GM23338 (cell line): ENCODE measurements at regions not wholly inside any gene's neighbourhood (a gene's known extent, or its start where the extent isn't known, plus 50 kb on each side); places are given as distances from the start of the nearest gene placed in this dataset.

Source experiments
- ATAC-seq: fragments of 200-7000 bp; cut with Tn5 transposase; 3 replicates; pipeline ENCODE4 v1.9.1; 2020
- DNase-seq: peaks from one replicate; pipeline ENCODE4 v3.0.0-alpha.2; 2015; ENCODE audit warnings: low spot score
- H2AFZ ChIP-seq: fragments of 200-600 bp; sonication (generic); 2 replicates; pipeline ENCODE4 v1.8.0; 2016; ENCODE audit warnings: antibody characterized with exemption, mild to moderate bottlenecking, moderate library complexity
- H3F3A ChIP-seq: fragments of 200-600 bp; sonication (generic); replicated peaks from 2 replicates; pipeline ENCODE4 v1.8.0; 2017; ENCODE audit warnings: antibody characterized with exemption, mixed run types, low read depth
- H3K27ac ChIP-seq: fragments of 200-600 bp; sonication (generic); 2 replicates; pipeline ENCODE4 v1.6.1; 2016; ENCODE audit warnings: low read depth
- H3K27me3 ChIP-seq: fragments of 200-600 bp; sonication (generic); 2 replicates; pipeline ENCODE4 v1.8.0; 2016; ENCODE audit warnings: mild to moderate bottlenecking, mixed run types, moderate library complexity; ENCODE audit not compliant: insufficient read depth
- H3K36me3 ChIP-seq: fragments of 200-600 bp; sonication (generic); 2 replicates; pipeline ENCODE4 v1.8.0; 2016; ENCODE audit warnings: mild to moderate bottlenecking; ENCODE audit not compliant: insufficient read depth
- H3K4me1 ChIP-seq: fragments of 200-600 bp; sonication (generic); 2 replicates; pipeline ENCODE4 v1.8.0; 2016; ENCODE audit warnings: mild to moderate bottlenecking, moderate library complexity; ENCODE audit not compliant: insufficient read depth
- H3K4me2 ChIP-seq: fragments of 200-600 bp; sonication (generic); 2 replicates; pipeline ENCODE4 v1.7.1; 2017; ENCODE audit warnings: mixed run types
- H3K4me3 ChIP-seq: fragments of 200-600 bp; sonication (generic); 2 replicates; pipeline ENCODE4 v1.6.1; 2016; ENCODE audit warnings: mixed run types
- H3K79me2 ChIP-seq: fragments of 200-600 bp; sonication (generic); replicated peaks from 2 replicates; pipeline ENCODE4 v1.8.0; 2017; ENCODE audit warnings: mild to moderate bottlenecking; ENCODE audit not compliant: insufficient read depth
- H3K9me2 ChIP-seq: fragments of 200-600 bp; sonication (generic); 2 replicates; pipeline ENCODE4 v1.8.0; 2017; ENCODE audit not compliant: insufficient read depth
- H4K20me1 ChIP-seq: fragments of 200-600 bp; sonication (generic); replicated peaks from 2 replicates; pipeline ENCODE4 v1.8.0; 2017; ENCODE audit warnings: mild to moderate bottlenecking; ENCODE audit not compliant: insufficient read depth
- H3K27ac Mint-ChIP-seq: 2 replicates; pipeline ENCODE4 v1.8.0; 2020; ENCODE audit warnings: inconsistent platforms, mild to moderate bottlenecking, moderate library complexity, mixed read lengths
- H3K27me3 Mint-ChIP-seq: 3 replicates; pipeline ENCODE4 v1.8.0; 2022; ENCODE audit warnings: low read depth, mild to moderate bottlenecking, moderate library complexity, mixed read lengths, inconsistent platforms; ENCODE audit not compliant: insufficient read depth, poor library complexity
- H3K36me3 Mint-ChIP-seq: 3 replicates; pipeline ENCODE4 v1.8.0; 2021; ENCODE audit warnings: low read depth, mild to moderate bottlenecking, inconsistent platforms, moderate library complexity, mixed read lengths
- H3K4me1 Mint-ChIP-seq: 3 replicates; pipeline ENCODE4 v1.8.0; 2020; ENCODE audit warnings: mild to moderate bottlenecking, inconsistent platforms, mixed read lengths
- H3K4me3 Mint-ChIP-seq: 3 replicates; pipeline ENCODE4 v1.8.0; 2021; ENCODE audit warnings: moderate library complexity, mild to moderate bottlenecking, inconsistent platforms, mixed read lengths
- H3K9me3 Mint-ChIP-seq: 3 replicates; pipeline ENCODE4 v1.8.0; 2020; ENCODE audit warnings: moderate library complexity, mild to moderate bottlenecking, inconsistent platforms, mixed read lengths
- CREB1 ChIP-seq: fragments of 250-450 bp; sonication (Bioruptor Pico); IDR thresholded peaks from 2 replicates; pipeline ENCODE4 v1.5.0; 2020; ENCODE audit warnings: low read depth, mild to moderate bottlenecking, moderate library complexity
- CTCF ChIP-seq, 2 experiments: fragments of 200-600 bp in 1 of 2; sonication (generic) in 1 of 2; conservative IDR thresholded peaks; 2 replicates each; pipeline versions ENCODE4 v1.5.1 to v1.6.1; 2016 to 2017; ENCODE audit warnings: antibody characterized with exemption in 2 of 2, low read depth in 2 of 2, mild to moderate bottlenecking in 2 of 2, moderate library complexity in 1 of 2
- ETS1 ChIP-seq: IDR thresholded peaks from 2 replicates; pipeline ENCODE4 v1.6.1; 2016; ENCODE audit warnings: antibody characterized with exemption
- EZH2phosphoT487 ChIP-seq: fragments of 200-600 bp; sonication (generic); IDR thresholded peaks from one replicate; pipeline ENCODE4 v1.8.1; 2018; ENCODE audit warnings: antibody characterized with exemption; ENCODE audit not compliant: unreplicated experiment
- NANOG ChIP-seq: IDR thresholded peaks from 2 replicates; pipeline ENCODE4 v1.6.1; 2016; ENCODE audit warnings: antibody characterized with exemption, borderline replicate concordance
- POLR2AphosphoS5 ChIP-seq: IDR thresholded peaks from 2 replicates; pipeline ENCODE4 v1.6.1; 2016; ENCODE audit warnings: antibody characterized with exemption, low read depth
- REST ChIP-seq: IDR thresholded peaks from one replicate; pipeline ENCODE4 v1.6.1; 2018; ENCODE audit warnings: antibody characterized with exemption; ENCODE audit not compliant: unreplicated experiment
- STAT1 ChIP-seq: IDR thresholded peaks from one replicate; pipeline ENCODE4 v1.6.1; 2016; ENCODE audit warnings: antibody characterized with exemption; ENCODE audit not compliant: unreplicated experiment
- ZNF114 ChIP-seq: fragments of 250-450 bp; sonication (Bioruptor Pico); IDR thresholded peaks from 2 replicates; pipeline ENCODE4 v1.5.0; 2020; ENCODE audit warnings: mild to moderate bottlenecking, moderate library complexity
- ZNF331 ChIP-seq: fragments of 250-450 bp; sonication (Bioruptor Pico); IDR thresholded peaks from 2 replicates; pipeline ENCODE4 v1.5.0; 2020; ENCODE audit warnings: low read depth, mild to moderate bottlenecking, moderate library complexity
- ZNF462 ChIP-seq: fragments of 250-450 bp; sonication (Bioruptor Pico); IDR thresholded peaks from 2 replicates; pipeline ENCODE4 v1.5.0; 2020; ENCODE audit warnings: mild to moderate bottlenecking, moderate library complexity

- Histone ChIP-seq H3K79me2 (no peaks in the 10 kb centered on the region), H3K27ac (no peak overlapping the region), H3K9me2 (peaks cover 4% of the 10 kb centered on the region; the same call in 1 of the 2 replicates), H3K4me2 (no peak overlapping the region), H3F3A (no peaks in the 10 kb centered on the region), H3K27me3 (no peaks in the 10 kb centered on the region), H4K20me1 (no peaks in the 10 kb centered on the region), H3K4me3 (no peak overlapping the region), H3K36me3 (no peaks in the 10 kb centered on the region), H2AFZ (no peak overlapping the region), H3K4me1 (no peaks in the 10 kb centered on the region)
- ATAC-seq (no peak), DNase-seq (no peak)
- Mint-ChIP-seq H3K9me3 (peaks cover 14% of the 10 kb centered on the region), H3K4me1 (no peaks in the 10 kb centered on the region; the same call in 2 of the 3 replicates), H3K27ac (no peak overlapping the region), H3K36me3 (peaks cover 9% of the 10 kb centered on the region), H3K27me3 (no peaks in the 10 kb centered on the region), H3K4me3 (no peak overlapping the region)
- no peak for TF ChIP-seq STAT1
- TF ChIP-seq CREB1 (CRISPR knock-in tag), result no peak
- TF ChIP-seq EZH2phosphoT487, result no peak
- TF ChIP-seq ZNF114 (CRISPR knock-in tag), result no peak
- TF ChIP-seq ETS1, result no peak
- TF ChIP-seq ZNF462 (CRISPR knock-in tag), result no peak
- no peak for TF ChIP-seq NANOG
- TF ChIP-seq POLR2AphosphoS5, result no peak
- no peak for TF ChIP-seq ZNF331 (CRISPR knock-in tag)
- no peak for TF ChIP-seq REST
- no peak for TF ChIP-seq CTCF (conservative IDR thresholded peaks at IDR 0.05; ENCODE audit: low read depth in 2 of 2)
These were observed 163.8 kb upstream of the CTNNB1 start for GRCh38 chr3:41035456-41036022.
